ENCODE measurements at regions not wholly inside any gene's neighbourhood (a gene's known extent, or its start where the extent isn't known, plus 50 kb on each side); places are given as distances from the start of the nearest gene placed in this dataset.

- H3K27ac ChIP-seq, result no peak overlapping the region
- TF ChIP-seq ZFX (IDR thresholded peaks at IDR 0.05) (no peak), CTCF (conservative IDR thresholded peaks at IDR 0.05) (no peak)
Observed at GRCh38 chr3:5295191-5295690, 107.7 kb downstream of the EDEM1 start.

GRCh38 chr3:5296362-5296761 lies 108.9 kb downstream of the EDEM1 start:
- TF ChIP-seq ZFX (IDR thresholded peaks at IDR 0.05) (no peak), CTCF (conservative IDR thresholded peaks at IDR 0.05) (no peak)
- no peak overlapping the region for H3K27ac ChIP-seq

GRCh38 chr3:5297895-5298294 lies 110.4 kb downstream of the EDEM1 start:
- H3K27ac ChIP-seq, result no peak overlapping the region
- TF ChIP-seq ZFX (IDR thresholded peaks at IDR 0.05) (no peak), CTCF (conservative IDR thresholded peaks at IDR 0.05) (no peak)

GRCh38 chr3:5298453-5298852 lies 110.9 kb downstream of the EDEM1 start:
- TF ChIP-seq ZFX (IDR thresholded peaks at IDR 0.05) (no peak), CTCF (conservative IDR thresholded peaks at IDR 0.05) (no peak)
- H3K27ac ChIP-seq, result no peak overlapping the region

- TF ChIP-seq CTCF (conservative IDR thresholded peaks at IDR 0.05) (no peak), ZFX (IDR thresholded peaks at IDR 0.05) (no peak)
- no peak overlapping the region for H3K27ac ChIP-seq
Observed at GRCh38 chr3:5299161-5299560, 111.7 kb downstream of the EDEM1 start.

GRCh38 chr3:5300638-5301037 lies 113.1 kb downstream of the EDEM1 start:
- no peak overlapping the region for H3K27ac ChIP-seq
- no peak for TF ChIP-seq CTCF (conservative IDR thresholded peaks at IDR 0.05)
- TF ChIP-seq ZFX (IDR thresholded peaks at IDR 0.05), result no peak

GRCh38 chr3:5301651-5302297 lies 114.3 kb downstream of the EDEM1 start:
- TF ChIP-seq CTCF (conservative IDR thresholded peaks at IDR 0.05), result no peak
- no peak for TF ChIP-seq ZFX (IDR thresholded peaks at IDR 0.05)
- no peak overlapping the region for H3K27ac ChIP-seq
